ENCODE measurements at regions not wholly inside any gene's neighbourhood (a gene's known extent, or its start where the extent isn't known, plus 50 kb on each side); places are given as distances from the start of the nearest gene placed in this dataset.

GRCh38 chr2:125644257-125644656 lies 1011.7 kb upstream of the GYPC start:
- no TSS peak for BruUV-seq (replicated peaks)
- TF ChIP-seq CTCF (conservative IDR thresholded peaks at IDR 0.05; ENCODE audit: low read depth, low read length) (no peak), EZH2 (IDR thresholded peaks at IDR 0.05; ENCODE audit: low read length, unreplicated experiment) (no peak)
- H3K27me3 ChIP-seq (ENCODE audit: low read length), result no peaks in the 10 kb centered on the region
- H2AFZ ChIP-seq (ENCODE audit: low read length), result no peak overlapping the region
- no peak for ATAC-seq
- intact Hi-C loops (cut with micrococcal nuclease), result no loop called here
- peaks cover 4% of the 10 kb centered on the region; the same call in 1 of the 2 replicates for H3K9me3 ChIP-seq (ENCODE audit: low read length)
- H3K4me2 ChIP-seq (ENCODE audit: low read length), result no peak overlapping the region
- CTCF ChIA-PET, result no interaction called here
- no peak for DNase-seq
- H3K9ac ChIP-seq (ENCODE audit: low read length), result no peak overlapping the region
- no peak overlapping the region for H3K4me3 ChIP-seq (ENCODE audit: low read length)
- POLR2A ChIA-PET (ENCODE audit: unreplicated experiment), result no interaction called here
- H4K20me1 ChIP-seq (ENCODE audit: low read length), result no peaks in the 10 kb centered on the region
- H3K79me2 ChIP-seq (ENCODE audit: low read length), result no peaks in the 10 kb centered on the region
- no peaks in the 10 kb centered on the region for H3K9me2 ChIP-seq (replicated peaks; ENCODE audit: low read length)
- H3K27ac ChIP-seq (ENCODE audit: low read length), result no peak overlapping the region
- no peaks in the 10 kb centered on the region for H3K4me1 ChIP-seq (ENCODE audit: insufficient read depth, low read length)
- no peaks in the 10 kb centered on the region for H3F3A ChIP-seq (ENCODE audit: low read length, unreplicated experiment)
- H3K36me3 ChIP-seq (ENCODE audit: low read depth, low read length), result no peaks in the 10 kb centered on the region

DNA sequence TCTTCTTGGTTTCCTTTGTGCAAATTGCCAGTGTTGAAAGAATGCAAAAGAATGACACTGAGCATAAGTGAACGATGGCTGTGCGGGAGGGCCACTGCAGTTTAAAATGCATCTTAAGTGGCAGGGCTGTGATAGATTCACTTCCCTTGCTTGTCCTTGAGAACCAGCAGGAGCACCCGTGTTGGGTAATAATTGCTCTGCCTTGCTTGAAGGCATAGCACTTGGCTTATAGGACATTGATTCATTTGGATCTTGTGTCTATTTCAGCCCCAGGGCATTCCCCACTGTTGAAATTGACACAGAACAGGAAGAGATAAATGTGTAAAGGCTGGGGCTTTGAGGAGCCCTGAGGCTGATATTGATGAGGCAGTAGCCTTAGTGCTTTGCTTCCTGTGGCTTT lies 1003.7 kb upstream of the GYPC start:
- Histone ChIP-seq H3F3A (ENCODE audit: low read length, unreplicated experiment) (no peaks in the 10 kb centered on the region), H3K27ac (ENCODE audit: low read length) (no peak overlapping the region), H3K4me2 (ENCODE audit: low read length) (no peak overlapping the region), H3K9me2 (replicated peaks; ENCODE audit: low read length) (no peaks in the 10 kb centered on the region), H3K4me1 (ENCODE audit: insufficient read depth, low read length) (no peaks in the 10 kb centered on the region), H2AFZ (ENCODE audit: low read length) (no peak overlapping the region), H3K79me2 (ENCODE audit: low read length) (no peaks in the 10 kb centered on the region), H3K9ac (ENCODE audit: low read length) (no peak overlapping the region), H3K27me3 (ENCODE audit: low read length) (no peaks in the 10 kb centered on the region), H4K20me1 (ENCODE audit: low read length) (no peaks in the 10 kb centered on the region), H3K36me3 (ENCODE audit: low read depth, low read length) (no peaks in the 10 kb centered on the region), H3K9me3 (ENCODE audit: low read length) (no peaks in the 10 kb centered on the region), H3K4me3 (ENCODE audit: low read length) (no peak overlapping the region)
- BruUV-seq (replicated peaks), result no TSS peak
- CTCF ChIA-PET, result no interaction called here
- TF ChIP-seq EZH2phosphoT487 (IDR thresholded peaks at IDR 0.05; ENCODE audit: borderline replicate concordance, low read length) (no peak), EZH2 (IDR thresholded peaks at IDR 0.05; ENCODE audit: low read length, unreplicated experiment) (no peak), CTCF (conservative IDR thresholded peaks at IDR 0.05; ENCODE audit: low read depth, low read length) (no peak)
- no peak for DNase-seq
- POLR2A ChIA-PET (ENCODE audit: unreplicated experiment), result no interaction called here
- no peak for ATAC-seq
- intact Hi-C loops (cut with micrococcal nuclease), result no loop called here

- Histone ChIP-seq H3F3A (ENCODE audit: low read length, unreplicated experiment) (no peaks in the 10 kb centered on the region), H3K4me1 (ENCODE audit: insufficient read depth, low read length) (no peaks in the 10 kb centered on the region), H3K27me3 (ENCODE audit: low read length) (no peaks in the 10 kb centered on the region), H2AFZ (ENCODE audit: low read length) (no peak overlapping the region), H3K9me3 (ENCODE audit: low read length) (no peaks in the 10 kb centered on the region), H3K36me3 (ENCODE audit: low read depth, low read length) (no peaks in the 10 kb centered on the region), H4K20me1 (ENCODE audit: low read length) (no peaks in the 10 kb centered on the region), H3K9me2 (replicated peaks; ENCODE audit: low read length) (no peaks in the 10 kb centered on the region), H3K9ac (ENCODE audit: low read length) (no peak overlapping the region), H3K4me3 (ENCODE audit: low read length) (no peak overlapping the region), H3K27ac (ENCODE audit: low read length) (no peak overlapping the region), H3K4me2 (ENCODE audit: low read length) (no peak overlapping the region), H3K79me2 (ENCODE audit: low read length) (no peaks in the 10 kb centered on the region)
- no peak for ATAC-seq
- ChIA-PET POLR2A (ENCODE audit: unreplicated experiment) (no interaction called here), CTCF (no interaction called here)
- no TSS peak for BruUV-seq (replicated peaks)
- intact Hi-C loops (cut with micrococcal nuclease), result no loop called here
- DNase-seq, result no peak
- TF ChIP-seq CTCF (conservative IDR thresholded peaks at IDR 0.05; ENCODE audit: low read depth, low read length) (no peak), EZH2phosphoT487 (IDR thresholded peaks at IDR 0.05; ENCODE audit: borderline replicate concordance, low read length) (no peak), EZH2 (IDR thresholded peaks at IDR 0.05; ENCODE audit: low read length, unreplicated experiment) (no peak)
These were observed 1001.7 kb upstream of the GYPC start for GRCh38 chr2:125654226-125654625.
